ENCODE measurements at regions not wholly inside any gene's neighbourhood (a gene's known extent, or its start where the extent isn't known, plus 50 kb on each side); places are given as distances from the start of the nearest gene placed in this dataset.

- peak in 1 of 2 experiments; percentile 9 for DNase-seq
Measured at GRCh38 chr13:40123962-40124632, 468.6 kb downstream of the COG6 start.

- no peak for DNase-seq
Measured at GRCh38 chr13:40124633-40125015, 469.2 kb downstream of the COG6 start.

- peak in 1 of 2 experiments; percentile 39 for DNase-seq
Measured at GRCh38 chr13:40125336-40125735, 469.9 kb downstream of the COG6 start.

DNA sequence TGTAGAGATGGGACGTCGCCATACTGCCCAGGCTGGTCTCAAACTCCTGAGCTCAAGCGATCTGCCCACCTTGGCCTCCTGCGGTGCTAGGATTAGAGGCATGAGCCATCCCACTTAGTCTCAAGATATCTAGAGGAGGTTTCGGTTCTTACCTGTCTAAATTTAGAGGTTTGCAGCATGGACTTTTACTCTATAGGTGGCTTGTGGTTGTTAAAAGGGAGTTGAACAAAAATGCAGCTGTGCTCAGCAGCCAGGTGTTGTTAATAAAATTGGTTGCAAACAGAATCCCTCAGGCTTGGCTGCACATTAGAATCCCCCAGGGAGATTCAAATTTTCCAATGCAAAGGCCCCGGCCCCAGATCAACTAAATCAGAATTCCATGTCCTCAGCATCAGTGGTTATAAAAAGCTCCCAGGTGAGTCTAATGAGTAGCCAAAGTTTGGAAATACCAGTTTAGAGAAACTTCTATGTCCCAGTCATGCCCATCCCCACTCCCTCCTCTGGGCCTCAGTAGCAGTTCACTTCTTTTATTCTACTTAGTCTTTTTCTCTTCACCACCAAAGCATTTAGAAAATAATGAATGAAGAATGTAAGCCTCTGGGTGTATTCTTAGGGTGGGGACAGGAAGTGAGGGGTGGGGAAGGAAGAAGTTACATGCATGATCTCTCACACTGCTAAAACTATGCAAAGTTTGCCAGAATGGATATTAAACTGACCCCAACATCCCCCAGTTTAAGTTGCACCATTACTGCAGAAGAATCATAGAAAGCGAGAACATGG is 471.0 kb downstream of the COG6 start:
- peak; percentile 89 to 96 for DNase-seq

- DNase-seq: no peak
Measured at GRCh38 chr13:40127476-40127875, 472.0 kb downstream of the COG6 start.

DNA sequence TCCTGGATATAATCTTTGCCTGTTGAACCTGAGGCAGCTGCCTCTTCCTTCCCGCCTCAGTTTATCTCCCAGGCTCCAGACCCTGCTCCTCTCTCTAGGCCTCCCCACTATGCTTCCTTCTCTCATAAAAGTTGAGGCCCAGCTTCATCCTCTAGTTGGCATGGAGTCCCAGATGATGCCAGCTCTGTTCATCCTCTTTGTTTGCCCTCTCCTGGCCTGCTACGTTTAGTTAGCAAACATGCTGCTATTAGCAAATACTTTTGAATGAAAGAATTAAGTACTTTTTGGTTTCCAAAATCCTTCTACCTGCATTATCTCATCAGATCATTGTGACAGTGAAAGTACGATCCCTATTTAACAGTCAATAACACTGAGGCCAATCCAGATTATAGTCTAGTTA is 472.5 kb downstream of the COG6 start:
- no peak for DNase-seq

DNA sequence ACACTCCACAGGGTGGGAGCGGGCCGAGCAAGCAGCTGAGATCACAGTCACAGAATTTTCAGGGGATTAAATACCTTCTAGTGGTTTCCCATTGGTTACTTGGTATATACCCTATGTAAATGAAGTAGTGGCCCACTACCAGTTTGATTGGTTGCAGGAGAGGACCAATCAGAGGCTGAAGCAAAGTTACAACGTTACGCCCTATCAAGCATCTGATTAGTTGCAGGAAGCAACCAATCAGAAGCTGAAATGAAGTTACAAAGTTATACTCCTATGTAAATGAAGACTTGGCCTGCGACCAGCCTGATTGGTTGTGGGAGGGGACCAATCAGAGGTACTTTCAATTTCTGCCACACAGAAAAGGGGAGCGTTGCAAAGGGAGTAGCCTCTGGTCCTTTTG is 474.0 kb downstream of the COG6 start:
- no peak for DNase-seq

DNA sequence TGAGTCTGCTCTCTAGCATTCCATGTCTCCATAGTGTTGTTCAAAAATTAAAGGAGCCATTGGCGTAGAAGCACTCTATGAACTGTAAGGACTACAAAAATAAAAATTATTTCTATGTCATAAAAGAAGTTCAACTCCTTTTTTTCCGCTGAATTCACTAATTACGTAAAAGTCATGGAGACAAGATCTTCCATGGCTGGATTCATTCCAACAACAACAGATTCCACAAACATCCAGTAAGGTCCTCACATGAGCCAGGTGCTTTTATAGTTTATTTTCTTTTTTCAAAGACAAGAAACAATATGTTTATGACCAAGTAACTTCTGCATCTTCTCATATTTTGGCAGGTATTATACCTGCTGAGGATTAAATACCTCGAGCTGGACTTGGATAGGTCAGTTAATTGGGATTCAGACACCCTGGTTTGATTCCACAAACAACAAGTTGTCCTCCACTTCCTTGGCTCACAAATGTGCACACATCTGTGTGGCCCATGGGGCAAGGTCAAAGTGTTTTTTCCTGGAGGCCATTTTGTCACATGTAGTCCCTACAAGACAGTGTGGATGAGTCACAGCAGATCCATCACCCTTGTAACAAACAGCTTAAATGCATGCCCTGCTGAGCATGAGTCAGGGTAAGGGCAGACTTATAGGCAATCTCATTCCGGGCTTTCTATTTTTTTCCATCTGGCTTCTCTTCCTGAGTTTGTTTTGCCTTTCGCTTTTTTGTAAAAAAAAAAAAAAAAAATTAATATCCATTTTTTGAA is 475.6 kb downstream of the COG6 start:
- DNase-seq: no peak

- DNase-seq: no peak
Measured at GRCh38 chr13:40132249-40132648, 476.8 kb downstream of the COG6 start.

- DNase-seq: no peak
Measured at GRCh38 chr13:40136896-40137295, 481.4 kb downstream of the COG6 start.

DNA sequence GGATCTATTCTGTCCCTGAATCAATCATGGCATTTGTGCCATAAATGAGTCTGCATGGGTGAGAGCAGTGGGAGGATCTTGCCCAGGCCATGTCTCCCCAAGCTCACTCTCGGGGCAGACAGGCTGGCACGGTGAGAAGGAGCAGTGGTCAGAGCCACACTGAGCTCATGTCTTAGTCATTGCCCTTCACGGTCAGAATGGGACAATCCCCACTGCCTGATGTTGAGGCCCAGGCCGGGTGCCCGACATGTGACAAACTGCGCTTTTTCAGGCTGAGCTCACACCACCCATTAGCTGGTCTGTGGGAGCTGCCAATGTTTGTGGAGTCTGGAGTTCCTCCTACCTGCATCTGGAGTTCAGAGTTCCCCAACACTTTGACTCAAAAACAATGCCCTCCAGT is 481.9 kb downstream of the COG6 start:
- DNase-seq: no peak

GRCh38 chr13:40139896-40140520 is 484.5 kb downstream of the COG6 start:
- peak in 1 of 2 experiments; percentile 29 for DNase-seq

GRCh38 chr13:40141859-40142555 is 486.5 kb downstream of the COG6 start:
- no peak for DNase-seq

GRCh38 chr13:40143106-40143505 is 487.6 kb downstream of the COG6 start:
- DNase-seq: no peak

GRCh38 chr13:40143559-40143958 is 488.1 kb downstream of the COG6 start:
- no peak for DNase-seq

DNA sequence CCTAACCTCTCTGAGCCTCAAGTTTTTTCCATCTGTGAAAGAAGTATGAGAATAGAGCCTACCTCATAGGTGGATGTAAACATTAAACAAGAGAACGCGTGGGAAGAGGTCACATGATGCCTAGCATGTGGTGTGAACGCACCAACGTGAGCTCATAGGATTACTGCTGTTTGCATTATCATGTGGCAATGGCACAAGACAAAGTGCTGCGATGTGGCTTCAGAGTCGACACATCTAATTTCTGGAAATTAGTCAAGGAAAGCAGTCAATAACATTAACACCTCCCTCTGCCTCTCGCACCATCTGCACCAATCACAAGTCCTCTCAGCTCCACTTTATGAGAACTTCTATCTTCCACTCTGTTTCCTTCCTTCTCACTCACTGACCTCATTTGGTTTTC is 489.7 kb downstream of the COG6 start:
- no peak for DNase-seq

GRCh38 chr13:40146063-40146462 is 490.6 kb downstream of the COG6 start:
- no peak for DNase-seq

- no peak for DNase-seq
Measured at GRCh38 chr13:40146611-40147117, 491.2 kb downstream of the COG6 start.

DNA sequence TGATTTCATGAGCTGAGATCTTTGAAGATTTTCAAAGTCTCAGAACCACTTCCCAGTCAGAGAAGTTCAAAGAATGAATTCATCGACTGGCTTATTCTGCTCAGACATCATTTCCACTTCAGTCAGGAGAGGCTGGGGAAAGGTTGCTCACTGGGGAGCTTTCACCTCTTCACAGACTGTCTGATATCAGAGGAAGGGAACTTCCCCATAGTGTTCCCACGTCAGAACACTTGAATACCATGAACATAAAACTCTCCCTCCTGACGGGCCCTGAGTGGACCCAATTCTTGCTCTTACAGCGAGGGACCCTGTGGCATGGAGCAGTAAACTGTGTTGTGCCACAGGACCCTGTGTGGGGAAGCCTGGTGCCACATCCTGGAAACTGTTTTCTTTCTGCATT is 492.6 kb downstream of the COG6 start:
- no peak for DNase-seq

GRCh38 chr13:40148742-40149141 is 493.3 kb downstream of the COG6 start:
- no peak for DNase-seq

- DNase-seq: no peak
Measured at GRCh38 chr13:40149611-40150274, 494.3 kb downstream of the COG6 start.

GRCh38 chr13:40151673-40152072 is 496.2 kb downstream of the COG6 start:
- DNase-seq: no peak

All from NCI-H526 (cell line).